GM11168 (cell line): ENCODE measurements at regions not wholly inside any gene's neighbourhood (a gene's known extent, or its start where the extent isn't known, plus 50 kb on each side); places are given as distances from the start of the nearest gene placed in this dataset.

Experiments
- in situ Hi-C: fragments of 300-500 bp; cut with MboI; formaldehyde crosslinking; loops from one replicate; pipeline ENCODE4 v1.12.0; 2022; ENCODE audit warnings: low sequenced_read_pairs; ENCODE audit not compliant: unreplicated experiment

DNA sequence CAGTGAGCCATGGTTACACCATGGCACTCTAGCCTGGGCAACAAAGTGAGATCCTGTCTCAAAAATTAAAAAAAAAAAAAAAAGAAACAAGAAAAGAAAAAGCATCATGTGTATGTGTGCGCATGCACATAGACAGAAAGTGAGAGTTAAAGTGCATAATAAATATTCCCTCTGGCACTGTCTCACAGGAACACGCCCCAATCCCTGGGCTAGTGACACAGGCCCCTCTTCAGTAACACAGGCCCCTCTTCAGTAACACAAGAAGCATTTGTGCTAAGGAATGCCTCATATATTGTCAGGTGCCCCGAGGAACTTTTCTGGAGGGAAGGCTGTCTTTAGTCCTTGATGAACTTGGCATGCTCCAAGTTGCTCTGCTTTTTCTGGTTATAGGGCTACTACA is 57.5 kb downstream of the RPL27A start:
- in situ Hi-C loops = no loop called here

GRCh38 chr11:8744423-8744822 is 61.8 kb downstream of the RPL27A start:
- in situ Hi-C loops = no loop called here

DNA sequence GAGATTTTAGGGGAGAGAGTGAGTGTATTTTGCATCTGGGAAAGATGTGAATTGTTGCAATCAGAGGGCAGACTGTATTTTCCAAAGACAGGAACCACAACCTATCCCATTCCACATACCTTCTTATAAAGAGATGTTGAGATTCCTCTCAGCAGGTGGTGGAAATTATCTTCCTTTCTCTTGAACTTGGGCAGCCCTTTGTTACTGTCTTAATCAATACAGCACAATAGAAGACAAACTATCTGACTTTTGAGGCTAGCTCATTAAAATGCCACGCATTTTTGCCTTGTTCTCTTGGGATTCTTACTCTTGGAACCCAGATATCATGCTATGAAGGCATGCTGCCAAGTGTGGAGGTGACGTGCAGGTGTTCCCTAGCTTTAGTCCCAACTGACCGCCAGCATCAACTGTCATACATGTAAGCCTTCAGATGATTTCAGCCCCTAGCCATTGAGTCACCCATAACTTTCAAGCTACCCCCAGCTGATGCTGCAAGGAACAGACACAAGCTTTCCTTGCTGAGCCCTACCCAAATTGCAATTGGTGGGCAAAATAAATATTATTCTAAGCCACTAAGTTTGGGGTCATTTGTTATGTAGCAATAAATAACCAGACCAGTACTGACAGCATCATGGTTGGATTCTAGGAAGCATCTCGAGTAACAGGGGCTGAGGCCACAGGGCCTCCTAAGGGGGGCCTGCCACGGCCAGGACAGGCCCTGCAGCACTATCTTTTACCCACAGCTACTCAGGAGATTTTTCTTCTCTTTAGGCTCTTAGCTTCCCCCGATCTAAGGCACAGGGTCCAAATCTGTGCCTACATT is 63.0 kb downstream of the RPL27A start:
- in situ Hi-C loops = no loop called here

DNA sequence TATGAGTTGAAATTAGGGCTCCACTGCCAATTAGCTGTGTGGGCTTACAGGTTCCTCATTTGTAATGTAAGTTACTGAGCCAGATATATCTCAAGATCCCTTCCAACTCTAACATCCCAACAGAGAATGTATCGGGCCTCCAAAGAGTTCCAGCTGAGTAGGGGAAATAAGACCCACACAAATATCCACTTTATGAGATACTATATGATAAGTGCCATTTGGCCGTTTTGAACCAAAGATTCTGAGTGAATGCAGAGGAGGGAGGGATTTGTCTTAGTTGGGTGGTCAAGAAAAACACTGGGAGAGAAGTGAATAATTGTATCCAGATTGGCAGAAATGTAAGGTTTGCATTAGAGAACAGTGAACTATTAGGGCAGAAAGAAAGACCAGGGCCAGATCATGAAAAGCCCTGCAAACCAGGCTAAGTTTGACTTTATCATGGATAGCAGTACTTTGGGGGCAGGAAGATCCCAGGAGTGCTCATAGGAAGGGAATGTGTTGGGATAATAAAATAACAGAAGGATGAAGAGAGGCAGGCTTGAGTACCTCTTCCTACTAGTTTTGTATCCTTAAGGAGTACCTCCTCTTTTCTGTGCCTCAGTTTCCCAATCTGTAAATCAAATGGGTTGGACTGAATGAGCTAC is 63.9 kb downstream of the RPL27A start:
- in situ Hi-C loops = no loop called here

DNA sequence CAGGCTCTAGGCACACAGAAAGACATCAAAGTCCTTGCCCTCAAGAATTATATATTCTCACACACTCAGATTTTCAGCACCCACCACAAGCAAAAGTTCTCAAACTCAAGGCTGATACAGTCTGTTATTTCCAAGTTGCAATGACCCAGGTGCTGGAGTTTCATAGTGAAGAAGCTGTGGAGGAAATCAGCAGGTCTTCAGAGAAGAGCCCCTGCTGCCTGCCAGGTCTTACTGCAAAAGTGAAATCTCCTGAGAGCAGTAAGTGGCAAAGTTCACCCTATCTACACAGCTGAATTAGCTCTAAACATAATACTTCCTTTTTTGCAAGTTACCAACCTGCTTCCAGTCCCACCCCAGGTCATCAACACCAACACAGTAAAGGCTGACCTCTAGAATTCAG is 64.6 kb downstream of the RPL27A start:
- in situ Hi-C loops = no loop called here

GRCh38 chr11:8748317-8748716 is 65.7 kb downstream of the RPL27A start:
- in situ Hi-C loops = no loop called here

GRCh38 chr11:8749202-8749601 is 66.6 kb downstream of the RPL27A start:
- in situ Hi-C loops = no loop called here

DNA sequence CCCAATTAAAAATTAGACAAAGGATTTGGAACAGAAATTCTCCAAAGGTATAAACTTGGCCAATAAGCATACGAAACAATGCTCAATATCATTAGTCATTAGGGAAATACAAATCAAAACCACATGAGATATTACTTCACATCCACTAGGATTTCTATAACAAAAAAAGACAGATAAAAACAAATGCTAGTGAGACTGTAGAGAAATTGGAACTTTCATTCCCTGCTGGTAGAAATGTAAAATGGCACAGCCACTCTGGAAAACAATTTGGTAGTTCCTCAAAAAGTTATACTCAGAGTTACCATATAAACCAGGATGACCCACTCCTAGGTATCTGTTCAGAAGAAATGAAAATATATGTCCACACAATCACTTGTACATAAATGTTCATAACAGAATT is 71.6 kb downstream of the RPL27A start:
- in situ Hi-C loops = no loop called here

- in situ Hi-C loops = no loop called here
Measured at GRCh38 chr11:8756201-8756600, 73.6 kb downstream of the RPL27A start.

DNA sequence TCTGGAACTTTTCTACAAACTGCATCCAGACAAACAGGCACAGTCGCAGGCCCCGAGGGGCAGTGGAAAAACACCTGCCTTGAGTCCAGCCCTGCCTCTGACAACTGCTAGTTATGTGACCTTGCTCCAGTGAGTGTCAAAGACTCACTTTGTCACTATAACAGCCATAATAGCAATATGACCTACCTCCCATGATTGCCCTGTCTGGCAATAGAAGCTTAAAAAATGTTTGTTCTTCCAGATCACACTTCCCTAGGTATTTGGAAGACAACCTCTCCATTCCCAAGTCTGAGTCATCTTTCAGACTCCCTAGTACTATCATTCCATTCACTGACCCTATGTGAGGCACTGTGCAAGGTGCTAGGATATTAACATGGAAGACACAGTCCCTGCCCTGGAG is 74.5 kb downstream of the RPL27A start:
- in situ Hi-C loops = no loop called here

DNA sequence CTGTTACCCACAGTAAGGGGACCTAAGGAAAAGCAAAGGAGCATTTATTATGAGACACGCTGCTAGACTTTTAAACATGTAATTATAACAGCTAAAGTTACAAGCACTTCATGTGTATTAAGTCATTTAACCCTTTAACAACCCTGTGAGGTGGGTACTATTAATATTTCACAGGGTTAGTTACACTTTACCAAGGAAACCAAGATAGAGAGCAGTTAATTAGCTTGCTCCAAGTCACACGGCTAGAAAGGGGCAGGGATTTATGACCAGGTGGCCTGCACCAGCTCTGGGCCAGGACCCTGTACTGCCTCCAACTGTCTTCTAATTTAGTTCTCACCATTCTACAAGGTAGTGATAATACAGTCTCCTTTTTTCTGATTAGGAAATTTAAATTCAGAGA is 74.9 kb downstream of the RPL27A start:
- in situ Hi-C loops = no loop called here

DNA sequence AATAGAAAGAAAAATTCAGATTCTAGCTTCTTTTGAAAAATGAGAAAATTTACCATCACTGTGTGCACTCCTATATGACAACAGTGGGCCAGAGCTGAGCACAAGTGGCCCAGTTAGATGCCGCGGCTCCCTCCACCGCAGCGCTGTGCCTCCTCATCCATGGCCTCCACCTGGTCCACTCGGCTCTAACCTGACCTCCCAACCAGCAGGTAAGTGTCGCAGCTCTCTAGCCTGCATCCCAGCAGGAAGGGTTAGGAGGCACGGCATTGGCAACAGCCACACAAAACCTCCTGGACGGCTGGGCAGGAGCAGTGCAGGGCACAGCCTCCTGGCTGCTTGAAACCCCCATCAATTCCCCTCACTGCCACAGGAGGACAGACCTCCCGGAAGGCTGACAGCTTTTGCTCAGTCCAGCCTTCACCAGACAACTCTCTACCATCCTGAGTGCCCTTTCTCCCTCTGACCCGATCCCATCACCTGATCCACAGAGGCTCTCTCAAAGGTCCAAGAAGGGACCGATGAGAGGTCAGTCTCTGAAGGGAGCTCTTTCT is 76.1 kb downstream of the RPL27A start:
- in situ Hi-C loops = no loop called here

DNA sequence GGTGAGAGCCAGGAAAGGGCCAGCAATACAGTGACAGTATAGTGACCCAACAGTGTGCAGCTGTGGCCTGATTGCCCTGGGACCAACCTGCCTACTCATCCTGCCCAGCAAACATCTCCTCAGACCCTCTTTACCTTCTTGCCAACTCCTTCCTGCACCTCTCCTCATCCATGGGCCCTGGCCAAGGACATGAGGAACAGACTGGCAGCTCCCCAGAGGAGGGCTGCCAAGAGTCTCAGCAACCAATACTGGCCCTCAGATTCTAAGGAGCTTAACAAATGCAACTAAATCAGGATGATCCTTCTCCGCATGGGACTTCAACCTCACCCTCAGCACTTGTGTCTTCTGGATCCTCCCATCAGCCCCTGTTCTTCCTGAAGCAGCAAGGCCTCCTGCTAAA is 77.0 kb downstream of the RPL27A start:
- in situ Hi-C loops = no loop called here

- in situ Hi-C loops = no loop called here
Measured at GRCh38 chr11:8760896-8761295, 78.3 kb downstream of the RPL27A start.

DNA sequence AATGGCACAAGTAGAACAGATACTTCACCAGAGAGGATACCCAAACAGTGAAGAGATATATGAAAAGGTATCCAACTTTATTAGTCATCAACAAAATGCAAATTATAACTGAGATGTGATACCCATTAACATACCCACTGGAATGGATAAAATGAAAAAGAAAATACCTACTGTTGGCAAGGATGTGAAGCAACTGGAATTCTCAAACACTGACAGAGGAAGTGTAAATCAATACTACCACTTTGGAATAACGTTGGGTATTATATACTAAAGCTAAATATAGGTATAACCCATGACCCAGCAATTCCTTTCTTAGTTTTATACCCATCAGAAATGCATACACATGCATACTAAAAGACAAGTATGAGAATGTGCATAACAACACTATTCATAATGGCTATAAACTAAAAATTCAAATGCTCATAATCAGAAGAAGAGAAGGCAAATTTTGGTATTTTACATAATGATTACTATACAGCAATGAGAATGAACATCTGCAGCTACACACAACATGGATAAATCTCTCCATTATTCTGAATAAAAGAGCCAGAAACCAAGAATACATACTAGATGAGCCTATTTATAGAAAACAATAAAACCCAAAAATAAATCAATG is 80.6 kb downstream of the RPL27A start:
- in situ Hi-C loops = no loop called here

- in situ Hi-C loops = no loop called here
Measured at GRCh38 chr11:8765294-8765693, 82.7 kb downstream of the RPL27A start.

- in situ Hi-C loops = no loop called here
Measured at GRCh38 chr11:8766043-8766987, 83.7 kb downstream of the RPL27A start.

GRCh38 chr11:8766988-8767374 is 84.4 kb downstream of the RPL27A start:
- in situ Hi-C loops = no loop called here

GRCh38 chr11:8767466-8768142 is 85.0 kb downstream of the RPL27A start:
- in situ Hi-C loops = no loop called here
